ENCODE measurements at regions not wholly inside any gene's neighbourhood (a gene's known extent, or its start where the extent isn't known, plus 50 kb on each side); places are given as distances from the start of the nearest gene placed in this dataset.

- TF ChIP-seq EZH2 (IDR thresholded peaks at IDR 0.05) (no peak), POLR2AphosphoS5 (IDR thresholded peaks at IDR 0.05; ENCODE audit: borderline replicate concordance, low read depth, low read length) (no peak)
Observed at GRCh38 chr11:130785380-130786116, 130.7 kb downstream of the SNX19 start.
